H9 (cell line): ENCODE measurements at regions not wholly inside any gene's neighbourhood (a gene's known extent, or its start where the extent isn't known, plus 50 kb on each side); places are given as distances from the start of the nearest gene placed in this dataset.

Experiments used
- DNase-seq: peaks from one replicate; pipeline ENCODE4 v3.0.0-alpha.2; 2017
- H2AFZ ChIP-seq: one replicate; pipeline ENCODE4 v1.6.1; 2013; ENCODE audit warnings: mild to moderate bottlenecking, low read length, control low read depth, moderate library complexity
- H2AK5ac ChIP-seq: 2 replicates; pipeline ENCODE4 v1.6.1; 2013; ENCODE audit warnings: low read length, control low read depth, mixed read lengths; ENCODE audit not compliant: insufficient read length
- H2BK120ac ChIP-seq: one replicate; pipeline ENCODE4 v1.6.1; 2013; ENCODE audit warnings: low read depth, mild to moderate bottlenecking, low read length, control low read depth, inconsistent platforms; ENCODE audit not compliant: poor library complexity, severe bottlenecking
- H2BK12ac ChIP-seq: 2 replicates; pipeline ENCODE4 v1.6.1; 2013; ENCODE audit warnings: low read length, control low read depth, mixed read lengths, low read depth; ENCODE audit not compliant: insufficient read length
- H2BK15ac ChIP-seq: 2 replicates; pipeline ENCODE4 v1.6.1; 2013; ENCODE audit warnings: low read depth, low read length, control low read depth
- H2BK20ac ChIP-seq: one replicate; pipeline ENCODE4 v1.6.1; 2013; ENCODE audit warnings: low read depth, mild to moderate bottlenecking, low read length, control low read depth, inconsistent platforms; ENCODE audit not compliant: poor library complexity, severe bottlenecking
- H2BK5ac ChIP-seq: 2 replicates; pipeline ENCODE4 v1.6.1; 2013; ENCODE audit warnings: low read length, control low read depth, mixed read lengths; ENCODE audit not compliant: insufficient read length
- H3K14ac ChIP-seq: 2 replicates; pipeline ENCODE4 v1.6.1; 2013; ENCODE audit warnings: low read length, control low read depth; ENCODE audit not compliant: insufficient read depth
- H3K18ac ChIP-seq: 2 replicates; pipeline ENCODE4 v1.6.1; 2013; ENCODE audit warnings: low read depth, mild to moderate bottlenecking, mixed read lengths, low read length, control low read depth; ENCODE audit not compliant: insufficient read length
- H3K23ac ChIP-seq: 2 replicates; pipeline ENCODE4 v1.6.1; 2013; ENCODE audit warnings: low read length, control low read depth, mixed read lengths, low read depth; ENCODE audit not compliant: insufficient read length
- H3K23me2 ChIP-seq: 2 replicates; pipeline ENCODE4 v1.6.1; 2013; ENCODE audit warnings: low read depth, mild to moderate bottlenecking, mixed read lengths, low read length, control low read depth; ENCODE audit not compliant: insufficient read length, poor library complexity, severe bottlenecking
- H3K27ac ChIP-seq: 2 replicates; pipeline ENCODE4 v1.5.1; 2013; ENCODE audit warnings: low read length, control low read depth, mixed read lengths, low read depth; ENCODE audit not compliant: insufficient read length
- H3K27me3 ChIP-seq: 2 replicates; pipeline ENCODE4 v1.6.1; 2013; ENCODE audit warnings: low read length, control low read depth, inconsistent platforms; ENCODE audit not compliant: insufficient read depth
- H3K4ac ChIP-seq: 2 replicates; pipeline ENCODE4 v1.6.1; 2013; ENCODE audit warnings: low read depth, mild to moderate bottlenecking, control low read depth, inconsistent platforms, low read length, moderate library complexity
- H3K4me1 ChIP-seq: 2 replicates; pipeline ENCODE4 v1.6.1; 2013; ENCODE audit warnings: low read length, control low read depth, inconsistent platforms; ENCODE audit not compliant: insufficient read depth
- H3K4me2 ChIP-seq: 2 replicates; pipeline ENCODE4 v1.6.1; 2013; ENCODE audit warnings: low read length, control low read depth, mixed read lengths; ENCODE audit not compliant: insufficient read length, insufficient read depth
- H3K56ac ChIP-seq: 2 replicates; pipeline ENCODE4 v1.6.1; 2013; ENCODE audit warnings: low read depth, mild to moderate bottlenecking, mixed read lengths, low read length, control low read depth; ENCODE audit not compliant: insufficient read length
- H3K79me1 ChIP-seq: 2 replicates; pipeline ENCODE4 v1.6.1; 2013; ENCODE audit warnings: low read depth, mild to moderate bottlenecking, moderate library complexity, low read length, control low read depth, inconsistent platforms; ENCODE audit not compliant: insufficient read depth, poor library complexity, severe bottlenecking
- H3K79me2 ChIP-seq: 2 replicates; pipeline ENCODE4 v1.6.1; 2013; ENCODE audit warnings: low read length, control low read depth, inconsistent platforms; ENCODE audit not compliant: insufficient read depth
- H3K9ac ChIP-seq: 2 replicates; pipeline ENCODE4 v1.6.1; 2013; ENCODE audit warnings: low read length, control low read depth, mixed read lengths; ENCODE audit not compliant: insufficient read length; ENCODE audit errors: extremely low read depth
- H3K9me3 ChIP-seq: one replicate; pipeline ENCODE4 v1.6.1; 2013; ENCODE audit warnings: low read depth, low read length, inconsistent platforms; ENCODE audit not compliant: control insufficient read depth
- H3T11ph ChIP-seq: one replicate; pipeline ENCODE4 v1.6.1; 2013; ENCODE audit warnings: mild to moderate bottlenecking, low read length, control low read depth, inconsistent platforms
- H4K20me1 ChIP-seq: one replicate; pipeline ENCODE4 v1.6.1; 2013; ENCODE audit not compliant: control insufficient read depth, insufficient read length, insufficient read depth
- H4K5ac ChIP-seq: 2 replicates; pipeline ENCODE4 v1.6.1; 2013; ENCODE audit warnings: low read depth, mild to moderate bottlenecking, mixed read lengths, low read length, control low read depth; ENCODE audit not compliant: insufficient read length
- H4K8ac ChIP-seq: replicated peaks from 2 replicates; pipeline ENCODE4 v1.6.1; 2013; ENCODE audit warnings: low read length, control low read depth, mixed read lengths, low read depth; ENCODE audit not compliant: insufficient read length
- H4K91ac ChIP-seq: 2 replicates; pipeline ENCODE4 v1.6.1; 2013; ENCODE audit warnings: low read depth, mild to moderate bottlenecking, moderate library complexity, mixed read lengths, low read length, control low read depth; ENCODE audit not compliant: insufficient read length
- H3K27ac Mint-ChIP-seq, 3 experiments: 2 replicates in 2 of 3; 3 replicates in 1 of 3; pipeline ENCODE4 v1.8.0; 2020 to 2021; ENCODE audit warnings: mixed read lengths in 3 of 3, mild to moderate bottlenecking in 1 of 3, moderate library complexity in 1 of 3
- H3K27me3 Mint-ChIP-seq: 2 replicates; pipeline ENCODE4 v1.8.0; 2021; ENCODE audit warnings: low read depth, mild to moderate bottlenecking, moderate library complexity, mixed read lengths
- H3K36me3 Mint-ChIP-seq, 3 experiments: 2 replicates in 2 of 3; 3 replicates in 1 of 3; pipeline ENCODE4 v1.8.0; 2020 to 2021; ENCODE audit warnings: low read depth in 3 of 3, mixed read lengths in 3 of 3; ENCODE audit not compliant: insufficient read depth in 1 of 3
- H3K4me1 Mint-ChIP-seq, 2 experiments: 2 replicates each; pipeline ENCODE4 v1.8.0; 2020; ENCODE audit warnings: mixed read lengths in 2 of 2
- H3K4me3 Mint-ChIP-seq, 2 experiments: 2 replicates in 1 of 2; 3 replicates in 1 of 2; pipeline ENCODE4 v1.8.0; 2020 to 2021; ENCODE audit warnings: mild to moderate bottlenecking in 2 of 2, mixed read lengths in 2 of 2, moderate library complexity in 1 of 2
- H3K9me3 Mint-ChIP-seq, 2 experiments: 2 replicates in 1 of 2; 3 replicates in 1 of 2; pipeline ENCODE4 v1.8.0; 2020; ENCODE audit warnings: mild to moderate bottlenecking in 2 of 2, mixed read lengths in 2 of 2, moderate library complexity in 1 of 2
- WGBS: extraction: QIAGEN DNeasy Blood & Tissue Kit; methylation state at CpG from one replicate; pipeline ENCODE4 v1.1.7; 2013; ENCODE audit warnings: missing lambda C conversion rate, low lambda C conversion rate, mixed read lengths; ENCODE audit not compliant: insufficient read length; ENCODE audit errors: extremely low coverage; 5-methylcytosine and 5-hydroxymethylcytosine counted together
- TF ChIP-seq, protein P1 (sequence below): fragments of 200-600 bp; sonication (generic); conservative IDR thresholded peaks from 3 replicates; pipeline ENCODE4 v1.8.0; 2021; ENCODE audit warnings: antibody characterized with exemption, mild to moderate bottlenecking

DNA sequence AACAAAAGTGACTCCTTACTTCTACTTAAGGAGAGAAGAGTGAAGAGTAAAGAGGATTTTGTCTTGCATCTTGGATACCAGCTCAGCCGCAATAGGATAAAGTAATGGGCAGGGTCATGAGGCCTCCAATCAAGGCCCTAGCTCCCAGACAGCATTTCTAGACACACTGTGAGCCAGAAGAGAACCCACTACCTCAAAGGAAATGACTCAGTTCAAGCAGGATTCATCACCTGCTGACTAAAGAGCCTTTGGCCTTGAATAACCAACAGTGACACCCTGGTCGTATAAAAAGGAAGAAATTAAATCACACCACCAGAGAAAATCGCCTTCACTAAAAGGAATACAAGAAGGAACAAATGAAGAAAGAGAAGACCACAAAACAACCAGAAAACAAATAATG is 416.1 kb downstream of the PCDH18 start:
- Histone ChIP-seq H2BK12ac (no peak overlapping the region), H3K27me3 (no peaks in the 10 kb centered on the region), H4K20me1 (no peaks in the 10 kb centered on the region), H3K4ac (no peak overlapping the region), H3K14ac (no peak overlapping the region), H3K18ac (no peak overlapping the region), H4K91ac (no peak overlapping the region), H4K8ac (no peak overlapping the region), H2BK20ac (no peak overlapping the region), H3K56ac (no peak overlapping the region), H2BK15ac (no peak overlapping the region), H3K4me2 (no peak overlapping the region), H3K23ac (no peak overlapping the region), H4K5ac (no peak overlapping the region), H2BK120ac (no peak overlapping the region), H3K79me2 (no peaks in the 10 kb centered on the region), H3K27ac (no peak overlapping the region), H3T11ph (no peak overlapping the region), H3K23me2 (no peaks in the 10 kb centered on the region), H2BK5ac (no peak overlapping the region), H3K4me1 (no peaks in the 10 kb centered on the region), H3K79me1 (no peaks in the 10 kb centered on the region), H2AK5ac (no peak overlapping the region), H3K9ac (no peak overlapping the region), H3K9me3 (no peaks in the 10 kb centered on the region), H2AFZ (no peak overlapping the region)
- no peaks in the 10 kb centered on the region for H3K9me3 Mint-ChIP-seq
- no peaks in the 10 kb centered on the region; the same call in 1 of the 2 replicates for H3K27me3 Mint-ChIP-seq
- no CpG with 5 or more reads among the region's 3 CpGs for WGBS
- no peak overlapping the region for H3K27ac Mint-ChIP-seq
- TF ChIP-seq, protein P1, sequence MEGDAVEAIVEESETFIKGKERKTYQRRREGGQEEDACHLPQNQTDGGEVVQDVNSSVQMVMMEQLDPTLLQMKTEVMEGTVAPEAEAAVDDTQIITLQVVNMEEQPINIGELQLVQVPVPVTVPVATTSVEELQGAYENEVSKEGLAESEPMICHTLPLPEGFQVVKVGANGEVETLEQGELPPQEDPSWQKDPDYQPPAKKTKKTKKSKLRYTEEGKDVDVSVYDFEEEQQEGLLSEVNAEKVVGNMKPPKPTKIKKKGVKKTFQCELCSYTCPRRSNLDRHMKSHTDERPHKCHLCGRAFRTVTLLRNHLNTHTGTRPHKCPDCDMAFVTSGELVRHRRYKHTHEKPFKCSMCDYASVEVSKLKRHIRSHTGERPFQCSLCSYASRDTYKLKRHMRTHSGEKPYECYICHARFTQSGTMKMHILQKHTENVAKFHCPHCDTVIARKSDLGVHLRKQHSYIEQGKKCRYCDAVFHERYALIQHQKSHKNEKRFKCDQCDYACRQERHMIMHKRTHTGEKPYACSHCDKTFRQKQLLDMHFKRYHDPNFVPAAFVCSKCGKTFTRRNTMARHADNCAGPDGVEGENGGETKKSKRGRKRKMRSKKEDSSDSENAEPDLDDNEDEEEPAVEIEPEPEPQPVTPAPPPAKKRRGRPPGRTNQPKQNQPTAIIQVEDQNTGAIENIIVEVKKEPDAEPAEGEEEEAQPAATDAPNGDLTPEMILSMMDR: no peak
- H3K4me1 Mint-ChIP-seq: no peaks in the 10 kb centered on the region
- no peaks in the 10 kb centered on the region for H3K36me3 Mint-ChIP-seq
- no peak for DNase-seq
- H3K4me3 Mint-ChIP-seq: no peak overlapping the region
